ENCODE measurements at regions not wholly inside any gene's neighbourhood (a gene's known extent, or its start where the extent isn't known, plus 50 kb on each side); places are given as distances from the start of the nearest gene placed in this dataset.

- Histone ChIP-seq H3K27me3 (ENCODE audit: control insufficient read depth, insufficient read depth, low read length) (no peaks in the 10 kb centered on the region), H3K36me3 (ENCODE audit: control insufficient read depth, insufficient read depth, low read length) (no peaks in the 10 kb centered on the region), H3K4me3 (ENCODE audit: low read depth, low read length) (no peak overlapping the region)
- no peak for DNase-seq (ENCODE audit: low read depth)
- no peak for FAIRE-seq
- no peak for TF ChIP-seq CTCF (IDR thresholded peaks at IDR 0.05; ENCODE audit: insufficient read depth, low read length, severe bottlenecking)
Measured at GRCh38 chr15:87736401-87736800, 520.1 kb downstream of the NTRK3 start.

- FAIRE-seq (no peak), DNase-seq (ENCODE audit: low read depth) (no peak)
- H3K27me3 ChIP-seq (ENCODE audit: control insufficient read depth, insufficient read depth, low read length): no peaks in the 10 kb centered on the region
- H3K36me3 ChIP-seq (ENCODE audit: control insufficient read depth, insufficient read depth, low read length): no peaks in the 10 kb centered on the region
- TF ChIP-seq CTCF (IDR thresholded peaks at IDR 0.05; ENCODE audit: insufficient read depth, low read length, severe bottlenecking): no peak
- no peak overlapping the region for H3K4me3 ChIP-seq (ENCODE audit: low read depth, low read length)
Measured at GRCh38 chr15:87735522-87735921, 521.0 kb downstream of the NTRK3 start.

- DNase-seq (ENCODE audit: low read depth) (no peak), FAIRE-seq (peak; percentile 40)
- Histone ChIP-seq H3K36me3 (ENCODE audit: control insufficient read depth, insufficient read depth, low read length) (no peaks in the 10 kb centered on the region), H3K4me3 (ENCODE audit: low read depth, low read length) (no peak overlapping the region), H3K27me3 (ENCODE audit: control insufficient read depth, insufficient read depth, low read length) (no peaks in the 10 kb centered on the region)
- no peak for TF ChIP-seq CTCF (IDR thresholded peaks at IDR 0.05; ENCODE audit: insufficient read depth, low read length, severe bottlenecking)
Measured at GRCh38 chr15:87734571-87735373, 521.8 kb downstream of the NTRK3 start.

- no peak overlapping the region for H3K4me3 ChIP-seq (ENCODE audit: low read depth, low read length)
- DNase-seq (ENCODE audit: low read depth) (no peak), FAIRE-seq (no peak)
- H3K36me3 ChIP-seq (ENCODE audit: control insufficient read depth, insufficient read depth, low read length): no peaks in the 10 kb centered on the region
- no peak for TF ChIP-seq CTCF (IDR thresholded peaks at IDR 0.05; ENCODE audit: insufficient read depth, low read length, severe bottlenecking)
- H3K27me3 ChIP-seq (ENCODE audit: control insufficient read depth, insufficient read depth, low read length): no peaks in the 10 kb centered on the region
Measured at GRCh38 chr15:87733977-87734376, 522.6 kb downstream of the NTRK3 start.

- no peaks in the 10 kb centered on the region for H3K27me3 ChIP-seq (ENCODE audit: control insufficient read depth, insufficient read depth, low read length)
- H3K4me3 ChIP-seq (ENCODE audit: low read depth, low read length): no peak overlapping the region
- H3K36me3 ChIP-seq (ENCODE audit: control insufficient read depth, insufficient read depth, low read length): no peaks in the 10 kb centered on the region
- TF ChIP-seq CTCF (IDR thresholded peaks at IDR 0.05; ENCODE audit: insufficient read depth, low read length, severe bottlenecking): no peak
- DNase-seq (ENCODE audit: low read depth) (no peak), FAIRE-seq (no peak)
Measured at GRCh38 chr15:87733541-87733941, 523.0 kb downstream of the NTRK3 start.

GRCh38 chr15:87732976-87733375 is 523.6 kb downstream of the NTRK3 start:
- Histone ChIP-seq H3K36me3 (ENCODE audit: control insufficient read depth, insufficient read depth, low read length) (no peaks in the 10 kb centered on the region), H3K4me3 (ENCODE audit: low read depth, low read length) (no peak overlapping the region), H3K27me3 (ENCODE audit: control insufficient read depth, insufficient read depth, low read length) (no peaks in the 10 kb centered on the region)
- DNase-seq (ENCODE audit: low read depth): no peak
- no peak for FAIRE-seq
- no peak for TF ChIP-seq CTCF (IDR thresholded peaks at IDR 0.05; ENCODE audit: insufficient read depth, low read length, severe bottlenecking)

All from bronchial epithelial cell (primary cell).